Neural cell (in vitro differentiated cells): ENCODE measurements at regions not wholly inside any gene's neighbourhood (a gene's known extent, or its start where the extent isn't known, plus 50 kb on each side); places are given as distances from the start of the nearest gene placed in this dataset.

ENCODE experiments used
- CTCF ChIP-seq: fragments of 450-650 bp; IDR thresholded peaks from 2 replicates; pipeline ENCODE4 v1.5.1; 2014; ENCODE audit warnings: antibody characterized with exemption, mild to moderate bottlenecking, moderate library complexity; ENCODE audit not compliant: poor library complexity, severe bottlenecking
- EZH2 ChIP-seq: fragments of 200-600, 300-800 bp; shearing (Covaris generic), sonication (generic); IDR thresholded peaks from 2 replicates; pipeline ENCODE4 v1.6.1; 2014; ENCODE audit warnings: antibody characterized with exemption, low read length, borderline replicate concordance, mild to moderate bottlenecking; ENCODE audit not compliant: insufficient read depth, poor library complexity, severe bottlenecking
- RAD21 ChIP-seq: fragments of 450-650 bp; conservative IDR thresholded peaks from 2 replicates; pipeline ENCODE4 v1.6.1; 2014; ENCODE audit warnings: antibody characterized with exemption, mild to moderate bottlenecking, moderate library complexity
- REST ChIP-seq: IDR thresholded peaks from 2 replicates; pipeline ENCODE4 v1.6.1; 2012; ENCODE audit warnings: borderline replicate concordance
- TAF1 ChIP-seq: IDR thresholded peaks from 2 replicates; pipeline ENCODE4 v1.6.1; 2012; ENCODE audit warnings: low read depth

- TF ChIP-seq REST (no peak), EZH2 (no peak), CTCF (no peak), RAD21 (no peak), TAF1 (no peak)
Observed at GRCh38 chr13:21310220-21310619, 133.8 kb downstream of the MRPL57 start.
